ENCODE measurements at regions not wholly inside any gene's neighbourhood (a gene's known extent, or its start where the extent isn't known, plus 50 kb on each side); places are given as distances from the start of the nearest gene placed in this dataset.

DNA sequence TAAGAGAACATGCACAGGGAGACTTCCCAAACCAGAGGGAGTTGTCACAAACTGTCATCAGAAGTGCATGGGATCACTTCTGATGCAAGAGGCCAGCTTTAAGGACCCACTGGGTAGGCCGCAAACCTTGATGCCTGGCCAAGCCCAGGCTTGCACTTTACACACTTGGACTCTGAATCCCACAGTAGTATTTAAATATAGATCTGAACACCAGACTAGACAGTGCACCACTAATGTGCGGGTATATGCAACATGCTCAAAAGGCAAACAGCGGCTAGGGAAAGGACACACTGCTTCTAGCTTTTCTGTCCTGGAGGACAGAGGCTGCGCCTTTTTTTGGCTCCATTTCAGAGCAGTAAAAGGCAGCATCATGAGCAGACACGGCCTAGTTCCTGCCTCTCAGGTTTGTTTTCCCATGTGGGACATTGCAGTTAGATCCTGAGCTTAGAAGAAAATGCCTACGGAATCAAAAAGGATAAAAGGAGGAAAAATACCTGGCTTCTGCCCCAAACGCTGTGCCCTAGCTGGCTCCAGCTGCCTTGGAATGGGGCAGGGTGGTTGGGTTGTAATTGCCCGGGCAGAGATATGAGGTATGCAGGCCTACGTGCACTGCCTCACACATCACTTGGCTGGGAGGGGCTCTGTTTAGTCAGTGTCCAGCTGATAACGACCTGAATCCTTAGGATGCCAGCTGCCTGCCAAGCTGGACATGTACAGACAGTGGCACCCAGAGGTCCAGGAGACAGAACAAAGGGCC, 84.5 kb upstream of the EGLN3 start:
- no peak for DNase-seq

DNA sequence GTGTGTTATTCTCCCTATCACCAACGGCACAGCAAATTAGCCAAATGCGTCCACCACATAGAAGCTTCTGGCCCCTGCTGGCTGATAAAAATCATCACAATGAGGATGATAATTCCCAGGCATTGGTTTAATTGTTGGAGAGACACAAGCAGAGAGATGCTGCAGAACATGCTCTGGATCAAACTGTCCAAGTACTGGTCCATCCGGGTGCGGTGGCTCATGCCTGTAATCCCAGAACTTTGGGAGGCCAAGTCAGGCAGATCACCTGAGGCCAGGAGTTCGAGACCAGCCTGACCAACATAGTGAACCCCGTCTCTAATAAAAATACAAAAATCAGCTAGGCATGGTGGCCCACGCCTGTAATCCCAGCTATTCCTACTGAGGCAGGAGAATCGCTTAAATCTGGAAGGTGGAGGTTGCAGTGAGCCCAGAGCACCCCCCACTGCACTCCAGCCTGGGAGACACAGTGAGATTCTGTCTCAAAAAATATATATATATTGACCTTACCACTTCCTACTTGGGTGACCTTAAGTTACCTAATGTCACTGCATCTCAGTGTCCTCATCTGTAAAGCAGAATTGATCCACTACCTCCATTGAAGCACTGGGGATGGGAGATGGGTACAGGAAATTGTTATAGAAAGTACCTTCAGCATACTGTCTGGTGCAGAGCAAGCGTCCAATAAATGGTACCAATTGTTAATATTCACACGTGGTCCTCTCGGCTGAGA, 83.7 kb upstream of the EGLN3 start:
- DNase-seq: no peak

DNA sequence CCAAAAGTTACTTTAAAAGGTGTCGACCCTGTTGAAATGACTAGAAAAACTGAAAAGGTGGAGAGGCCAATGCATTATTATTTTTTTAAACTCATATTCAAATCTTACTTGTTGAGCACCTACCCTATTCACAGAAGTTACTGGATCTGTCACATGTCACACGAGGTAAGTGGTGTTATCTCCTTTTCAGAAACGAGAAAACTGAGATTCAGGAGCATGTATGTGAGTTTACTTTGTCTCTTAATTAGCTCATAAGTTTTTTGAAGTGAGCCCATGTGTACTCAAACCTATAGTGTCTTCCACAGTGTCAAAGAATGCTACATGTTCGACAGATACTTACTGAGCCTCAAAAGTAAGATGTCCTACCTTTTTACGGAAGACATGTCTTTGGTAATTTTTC, 81.8 kb upstream of the EGLN3 start:
- no peak for DNase-seq

DNA sequence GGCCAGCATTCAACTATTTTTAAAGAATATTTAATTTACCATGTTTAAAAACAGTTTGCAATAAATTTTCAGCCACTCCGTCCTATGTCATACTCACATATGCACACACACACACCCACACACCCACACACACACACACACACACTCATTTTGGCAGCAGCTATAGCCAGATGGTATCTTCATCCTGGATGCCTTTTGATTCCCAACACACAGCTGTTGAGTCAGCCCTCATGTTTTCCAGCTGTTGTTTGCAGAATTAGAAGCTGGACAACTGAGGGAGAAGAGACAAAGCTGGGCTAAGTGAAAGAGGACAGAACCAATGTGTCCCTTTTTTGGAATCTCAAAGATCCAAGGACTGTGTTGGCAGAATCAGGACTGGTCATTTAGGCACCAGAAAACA, 80.0 kb upstream of the EGLN3 start:
- no peak for DNase-seq

DNA sequence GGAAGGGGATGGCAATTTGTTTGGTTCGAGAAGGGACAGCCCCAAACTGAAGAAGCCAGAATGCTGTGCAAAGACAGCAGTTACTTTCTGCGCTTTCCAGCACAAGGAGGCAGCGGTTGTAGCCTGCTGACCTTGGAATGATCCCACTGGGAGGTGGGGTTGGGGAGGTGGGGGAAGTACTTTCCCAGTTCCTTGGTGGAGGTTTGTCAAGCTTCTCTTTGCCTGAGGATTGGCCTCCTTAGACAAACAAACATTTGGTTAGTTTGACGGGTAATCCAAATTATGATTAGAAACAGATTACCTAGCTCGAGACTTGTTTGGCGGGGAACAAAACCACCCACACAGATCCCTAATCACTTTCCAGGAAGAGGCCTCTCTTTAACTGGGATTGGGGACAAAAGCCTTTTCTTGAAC, 79.1 kb upstream of the EGLN3 start:
- no peak for DNase-seq

DNA sequence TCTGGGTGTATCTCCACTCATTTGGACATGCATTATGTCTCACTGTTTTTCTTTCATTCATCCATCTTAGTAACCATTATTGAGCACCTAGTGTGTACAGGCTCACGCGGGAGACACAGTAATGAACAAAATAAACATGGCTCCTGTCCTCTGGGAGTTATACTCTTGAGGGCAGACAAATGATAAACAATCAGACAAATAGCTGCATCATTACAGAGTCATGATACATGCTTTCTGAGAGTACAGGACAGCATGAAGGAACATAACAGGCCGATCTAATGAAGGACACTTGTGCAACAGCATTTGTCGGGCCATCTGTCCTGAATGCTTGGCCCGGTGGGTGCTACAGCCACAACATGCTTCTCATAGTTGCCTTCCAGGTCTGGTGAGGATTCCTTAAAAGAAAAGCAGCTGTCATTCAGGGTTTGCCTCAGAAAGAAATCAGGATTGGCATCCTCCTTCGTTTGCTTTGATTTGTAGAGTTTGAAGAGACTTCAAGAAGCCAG, 77.2 kb upstream of the EGLN3 start:
- DNase-seq: no peak

DNA sequence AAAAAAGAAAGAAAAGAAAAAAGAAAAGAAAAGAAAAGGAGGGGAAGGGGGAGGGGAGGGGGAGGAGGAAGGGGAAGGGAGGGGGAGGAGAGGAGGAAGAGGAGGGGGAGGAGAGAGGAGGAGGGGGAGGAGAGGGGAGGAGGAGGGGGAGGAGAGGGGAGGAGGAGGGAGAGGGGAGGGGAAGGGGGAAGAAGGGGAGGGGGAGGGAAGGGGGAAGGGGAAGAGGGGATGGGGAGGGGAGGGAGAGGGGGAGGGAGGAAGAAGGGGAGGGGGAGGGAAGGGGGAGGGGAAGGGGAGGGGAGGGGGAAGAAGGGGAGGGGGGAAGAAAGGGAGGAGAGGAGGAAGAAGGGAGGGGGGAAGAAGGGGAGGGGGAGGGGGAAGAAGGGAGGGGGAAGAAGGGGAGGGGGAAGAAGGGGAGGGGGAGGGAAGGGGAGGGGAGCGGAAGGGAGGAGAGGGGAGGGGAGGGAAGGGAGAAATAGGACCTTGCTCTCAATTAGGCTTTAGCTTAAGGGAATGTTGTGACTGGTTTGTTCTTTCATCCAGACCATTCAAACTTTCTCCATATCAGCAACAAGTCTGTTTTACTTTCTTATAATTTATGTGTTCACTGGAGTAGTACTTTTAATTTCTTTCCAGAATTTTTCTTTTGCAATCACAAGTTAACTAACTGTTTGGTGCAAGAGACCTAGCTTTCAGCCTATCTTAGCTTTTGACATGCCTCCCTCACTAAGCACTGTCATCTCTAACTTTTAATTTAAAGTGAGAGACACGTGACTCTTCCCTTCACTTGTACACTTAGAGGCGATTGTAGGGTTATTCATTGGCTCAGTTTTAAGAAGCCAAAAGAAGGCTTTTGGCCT, 76.5 kb upstream of the EGLN3 start:
- DNase-seq: no peak

DNA sequence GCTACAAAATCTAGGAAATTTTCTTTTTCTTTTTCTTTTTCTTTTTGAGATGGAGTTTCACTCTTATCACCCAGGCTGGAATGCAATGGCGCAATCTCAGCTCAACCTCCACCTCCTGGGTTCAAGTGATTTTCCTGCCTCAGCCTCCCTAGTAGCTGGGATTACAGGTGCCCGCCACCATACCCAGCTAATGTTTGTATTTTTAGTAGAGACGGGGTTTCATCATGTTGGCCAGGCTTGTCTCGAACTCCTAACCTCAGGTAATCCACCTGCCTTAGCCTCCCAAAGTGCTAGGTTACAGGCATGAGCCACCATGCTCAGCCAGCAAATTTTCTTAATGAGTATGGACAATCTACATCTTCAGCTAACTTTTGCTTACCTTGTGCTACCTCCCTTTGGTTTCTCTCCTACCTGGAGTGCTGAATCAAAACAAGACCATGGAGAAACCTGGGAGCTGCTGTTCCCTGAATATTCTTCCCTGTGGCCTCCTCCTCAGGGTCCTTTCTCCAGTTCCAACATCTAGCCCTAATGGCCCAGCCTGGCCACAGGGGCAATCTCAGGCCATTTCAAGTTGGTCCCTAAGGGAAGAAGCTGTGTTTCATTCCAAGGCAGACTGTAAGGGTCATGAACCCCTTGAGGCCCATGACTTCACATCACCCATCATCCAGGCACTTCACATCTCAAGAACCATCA, 74.6 kb upstream of the EGLN3 start:
- DNase-seq: no peak

DNA sequence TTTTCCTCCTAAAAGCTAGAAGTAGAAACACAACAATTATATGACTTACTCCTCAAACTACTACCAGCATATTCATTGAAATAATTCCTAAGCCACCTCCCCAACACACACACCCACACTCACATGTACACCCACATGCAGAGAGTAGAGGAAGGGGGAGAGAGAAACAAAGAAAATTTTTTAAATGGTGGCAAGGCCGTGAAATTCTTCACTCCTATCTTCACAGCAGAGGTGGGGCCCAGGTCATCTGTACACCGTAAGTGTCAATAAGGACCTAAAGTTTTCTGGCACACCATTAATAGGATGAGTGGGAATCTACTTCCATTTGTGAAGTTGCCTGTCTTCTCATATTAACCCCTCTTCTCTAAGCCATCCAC, 73.9 kb upstream of the EGLN3 start:
- no peak for DNase-seq

DNA sequence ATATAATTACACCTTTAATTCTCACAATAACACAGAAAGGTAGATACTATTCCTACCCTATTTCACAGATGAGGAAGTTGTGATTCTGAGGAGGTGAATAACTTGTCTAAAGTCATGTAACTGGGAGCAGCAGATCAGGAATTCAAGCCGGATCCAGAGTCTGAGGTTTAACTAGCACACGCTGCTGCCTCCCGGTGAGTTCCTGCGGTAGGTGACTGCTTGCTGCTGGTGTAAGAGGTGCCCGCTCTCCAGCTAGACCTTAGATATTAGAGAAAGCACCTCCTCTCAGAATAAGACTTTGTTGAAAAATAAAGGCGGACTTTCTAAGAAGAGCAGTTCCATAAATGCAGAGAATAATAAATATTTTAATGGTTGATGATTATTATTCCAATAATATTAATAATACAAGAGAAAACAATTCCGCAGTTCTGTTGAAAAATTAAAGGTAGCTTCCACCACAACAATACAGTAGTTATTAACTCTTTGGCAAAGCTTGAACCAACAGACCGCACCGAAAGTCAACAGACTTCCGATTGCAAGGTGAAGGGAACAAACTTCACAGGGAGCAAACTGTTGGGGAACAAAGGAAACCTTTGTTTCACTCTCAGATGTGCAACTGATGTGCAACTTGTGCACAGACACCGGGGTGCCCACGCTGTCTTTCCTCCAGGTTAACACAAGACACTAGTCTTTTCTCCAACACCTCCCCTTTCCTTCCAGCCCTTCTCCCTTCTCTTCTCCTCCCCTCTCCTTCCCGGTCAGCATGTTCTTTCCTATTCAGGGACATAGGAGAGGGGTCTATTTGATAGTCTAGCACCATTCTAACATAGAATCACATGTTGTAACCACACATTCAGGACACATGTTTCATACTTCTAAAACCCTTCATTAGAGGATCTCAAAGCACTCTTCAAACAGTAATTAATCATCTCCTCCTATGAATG, 73.2 kb upstream of the EGLN3 start:
- no peak for DNase-seq

DNA sequence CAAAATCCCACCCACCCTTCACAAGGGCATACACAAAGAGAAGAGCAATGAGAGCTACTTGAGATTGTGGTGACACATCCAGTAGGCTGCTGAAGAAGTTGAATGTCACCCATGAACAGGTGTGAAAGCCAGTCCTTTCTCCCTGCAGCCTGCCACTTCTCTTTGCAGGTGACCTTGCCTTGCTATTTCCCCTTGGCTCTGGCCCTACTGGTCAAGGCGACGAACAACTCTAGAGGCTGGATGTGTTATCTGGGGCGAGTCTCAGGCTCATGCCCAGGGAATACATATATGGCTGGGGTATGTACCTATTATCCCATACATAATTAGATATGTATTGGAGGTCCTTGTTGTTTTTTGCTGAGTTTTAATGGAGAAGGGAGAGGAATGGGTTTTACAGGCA, 70.2 kb upstream of the EGLN3 start:
- DNase-seq: no peak

DNA sequence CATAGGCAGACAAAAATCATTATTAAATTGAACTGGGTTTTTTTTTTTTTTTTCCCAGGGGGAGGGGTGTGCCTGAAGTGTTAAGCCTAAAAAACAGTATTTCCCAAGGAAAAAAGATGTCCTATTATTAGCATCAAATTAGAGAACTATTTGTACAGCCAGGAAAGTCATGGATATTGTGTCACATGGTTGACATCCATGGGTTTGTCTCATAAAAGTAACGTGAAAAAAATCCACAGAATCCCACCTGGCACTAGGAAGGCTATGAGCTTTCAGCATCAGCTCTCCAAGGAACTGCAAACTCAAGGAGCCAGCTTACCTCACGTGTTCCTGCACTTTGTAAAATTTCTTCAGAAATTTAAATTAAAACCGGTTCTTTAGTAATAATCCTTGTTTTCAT, 69.1 kb upstream of the EGLN3 start:
- DNase-seq: no peak

DNA sequence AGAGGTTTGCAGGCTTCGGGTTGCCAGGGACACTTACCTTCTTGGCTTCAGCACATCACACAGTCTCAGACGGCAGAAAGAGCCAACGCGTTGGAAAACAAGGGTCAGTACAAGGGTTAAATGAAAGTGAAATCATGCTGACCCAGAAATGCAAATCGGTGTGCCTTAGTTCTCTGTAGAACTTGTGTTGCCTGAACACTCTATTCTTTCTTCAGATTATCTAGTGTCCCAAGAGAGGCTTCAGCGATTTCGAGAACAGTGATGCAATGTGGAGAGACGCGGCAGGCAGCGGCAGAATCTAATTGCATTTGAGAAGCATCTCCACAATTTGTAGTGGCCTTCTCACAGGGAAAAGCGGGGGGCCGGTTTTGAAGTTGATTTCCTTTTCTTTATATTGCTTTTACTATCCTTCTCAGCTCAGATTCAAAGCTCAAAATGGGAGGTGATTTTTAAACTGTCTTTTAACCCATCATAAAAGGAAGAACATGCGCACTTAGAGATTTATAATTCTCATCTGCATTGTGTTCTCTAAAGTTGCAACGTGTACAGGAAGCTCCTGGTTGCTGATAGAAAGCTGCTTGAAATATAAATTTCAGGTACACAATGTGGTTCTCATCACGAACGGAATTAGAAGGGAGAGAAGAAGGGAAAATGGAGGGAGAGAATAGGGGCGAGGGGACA, 67.8 kb upstream of the EGLN3 start:
- peak in 1 of 2 experiments; percentile 8 for DNase-seq

DNA sequence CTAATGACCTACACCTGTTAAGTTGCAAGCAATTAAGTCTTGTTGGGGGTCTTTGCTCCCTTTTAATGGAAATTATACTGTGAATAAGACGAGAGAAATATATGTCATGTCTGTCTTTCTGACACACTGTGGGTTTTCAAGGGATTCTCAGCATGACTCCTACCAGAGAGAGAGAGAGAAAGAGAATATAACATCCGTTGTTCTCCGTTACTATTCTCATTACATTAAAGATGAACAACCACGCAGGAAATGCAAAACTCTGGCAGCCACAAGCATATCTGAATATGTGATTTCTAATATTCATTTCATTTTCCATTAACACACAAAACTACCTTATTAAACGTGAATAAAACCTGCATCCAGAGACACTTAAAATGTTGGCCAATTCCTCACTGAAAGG, 67.3 kb upstream of the EGLN3 start:
- DNase-seq: no peak

DNA sequence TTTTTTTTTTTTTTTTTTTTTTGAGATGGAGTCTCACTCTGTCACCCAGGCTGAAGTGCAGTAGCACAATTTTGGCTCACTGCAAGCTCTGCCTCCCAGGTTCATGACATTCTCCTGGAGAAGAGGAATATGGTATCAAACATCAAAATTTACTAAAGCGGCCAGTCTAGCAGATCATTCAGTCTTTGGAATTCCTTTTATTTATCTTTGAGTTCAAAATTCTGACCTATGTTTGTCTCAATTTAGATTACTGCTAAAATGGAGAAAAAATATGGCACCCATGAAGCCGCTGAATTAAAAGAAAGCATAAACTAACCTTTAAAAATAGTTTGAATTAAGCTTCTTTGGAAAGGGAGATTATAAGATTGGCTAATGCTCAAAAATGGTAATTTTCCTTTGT, 64.5 kb upstream of the EGLN3 start:
- no peak for DNase-seq

DNA sequence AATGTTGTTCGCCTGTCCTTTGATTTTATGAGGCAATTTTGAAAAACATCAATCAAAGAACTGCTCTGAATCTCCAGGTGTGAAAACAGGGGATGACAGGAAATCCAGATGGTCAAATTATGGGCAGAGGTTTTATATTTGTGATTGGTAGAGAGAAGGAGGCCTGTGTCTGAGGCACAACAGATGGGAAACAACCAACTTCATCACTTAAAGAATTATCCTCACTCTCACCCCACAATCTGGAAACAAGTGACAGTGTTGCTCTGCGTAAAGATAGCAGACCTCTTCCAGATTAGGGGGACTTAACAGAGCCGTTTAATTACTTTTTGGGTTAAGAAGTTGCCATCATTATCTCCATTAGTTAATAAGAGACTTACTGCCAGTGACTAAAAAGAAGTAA, 64.1 kb upstream of the EGLN3 start:
- DNase-seq: no peak

DNA sequence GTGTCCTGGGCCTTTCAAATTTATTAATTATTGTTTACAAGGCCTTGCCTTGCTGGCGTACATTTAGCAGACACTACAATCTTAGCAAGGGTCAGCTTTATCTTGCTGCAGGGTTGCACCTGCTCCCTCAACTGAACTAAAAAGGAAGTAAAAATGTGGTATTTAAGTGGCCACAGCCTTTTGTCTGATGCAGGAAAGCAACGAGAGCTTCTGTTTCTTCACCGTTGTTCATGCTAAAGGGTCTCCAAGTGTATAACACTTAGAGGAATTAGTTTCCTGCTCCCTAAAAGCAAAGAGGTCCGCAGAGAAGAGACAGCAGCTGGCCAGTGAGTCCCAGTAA, 62.8 kb upstream of the EGLN3 start:
- DNase-seq: no peak

DNA sequence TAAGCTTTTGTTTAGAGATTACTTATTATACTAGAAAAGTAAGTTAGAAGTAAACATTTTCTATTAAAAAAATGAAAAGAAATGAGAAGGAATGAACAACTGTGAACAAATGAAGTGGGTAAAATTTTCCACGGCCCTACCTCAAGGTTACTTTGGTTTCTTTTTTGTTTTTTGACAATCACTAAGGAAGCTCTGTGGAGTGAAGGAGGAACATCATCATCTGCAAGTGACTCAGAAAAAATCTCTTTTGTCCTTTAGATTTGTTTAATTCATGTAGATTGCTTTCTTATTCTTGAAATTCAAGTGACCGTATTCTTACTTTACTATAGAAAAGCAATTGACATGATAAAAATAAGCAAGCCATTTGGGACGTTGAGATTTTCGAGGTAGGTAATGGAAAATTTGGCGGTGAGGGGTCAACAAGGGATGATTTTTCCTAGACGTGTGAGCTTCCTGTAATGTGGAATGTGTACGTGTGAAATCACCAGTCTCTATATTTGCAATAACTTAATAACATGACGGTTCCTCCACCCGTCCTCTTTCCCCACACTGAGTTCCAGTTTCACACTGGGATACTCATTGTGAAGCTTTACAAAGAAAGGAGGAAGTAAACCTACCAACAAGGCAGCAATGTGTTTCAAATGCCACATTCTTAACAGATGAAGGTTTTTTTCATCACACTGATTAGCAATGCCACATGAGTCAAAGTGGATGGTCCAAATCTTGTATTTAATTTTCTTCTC, 62.3 kb upstream of the EGLN3 start:
- DNase-seq: no peak

DNA sequence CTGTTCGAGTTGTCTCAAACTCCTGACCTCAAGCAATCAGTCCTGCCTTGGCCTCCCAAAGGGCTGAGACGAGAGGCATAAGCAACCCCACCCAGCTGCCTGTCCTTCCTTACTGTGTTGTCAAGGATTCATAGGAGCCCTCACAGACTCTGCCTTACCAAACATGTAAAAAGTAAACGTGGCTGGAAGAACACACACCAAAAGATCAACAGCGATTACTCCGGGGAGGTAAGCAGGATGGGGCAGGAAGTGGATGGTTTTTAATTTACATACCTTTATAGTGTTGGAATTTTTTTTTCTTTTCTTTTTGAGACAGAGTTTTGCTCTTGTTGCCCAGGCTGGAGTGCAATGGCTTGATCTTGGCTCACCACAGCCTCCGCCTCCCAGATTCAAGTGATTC, 61.5 kb upstream of the EGLN3 start:
- DNase-seq: no peak

DNA sequence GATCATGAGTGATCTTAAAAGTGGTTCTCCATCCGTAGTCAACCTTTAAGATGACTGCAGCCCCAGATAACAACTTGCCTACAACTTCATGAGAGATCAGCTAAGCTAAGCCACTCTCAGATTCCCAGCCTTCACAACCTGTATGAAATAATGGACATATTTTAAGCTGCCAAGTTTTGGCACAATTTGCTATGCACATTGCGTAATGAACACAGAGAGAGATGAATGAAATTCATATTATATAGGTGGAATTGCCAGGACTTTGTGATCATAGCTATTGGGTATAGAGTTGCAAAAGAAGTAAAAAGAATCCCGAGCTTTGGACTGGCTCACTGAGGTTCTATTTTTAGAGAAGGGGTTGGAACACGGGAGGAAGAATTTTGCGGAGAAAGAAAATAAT, 59.1 kb upstream of the EGLN3 start:
- no peak for DNase-seq

DNA sequence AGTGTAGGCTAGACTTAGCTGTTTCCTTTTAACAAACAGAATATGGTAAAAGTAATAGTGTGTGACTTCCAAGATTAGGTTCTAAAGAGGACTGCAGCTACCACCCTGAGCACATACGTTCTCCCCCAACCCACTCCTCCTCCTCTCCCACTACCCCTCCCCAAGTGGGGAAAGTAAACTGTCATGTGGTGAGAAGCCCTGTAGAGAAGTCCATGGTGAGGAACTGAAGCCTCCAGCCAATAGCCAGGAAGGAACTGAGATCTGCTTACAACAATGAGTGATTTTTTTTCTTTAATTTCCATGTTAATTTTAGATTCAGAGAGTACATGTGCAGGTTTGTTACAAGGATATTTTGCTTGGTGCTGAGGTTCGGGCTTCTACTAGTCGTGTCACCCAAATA, 57.0 kb upstream of the EGLN3 start:
- no peak for DNase-seq

Measured in activated CD4-positive, alpha-beta T cell treated with anti-CD3 and anti-CD28 coated beads, Interleukin-2, amount 50 U/mL, for 4 hours (primary cell).